ENCODE measurements at regions not wholly inside any gene's neighbourhood (a gene's known extent, or its start where the extent isn't known, plus 50 kb on each side); places are given as distances from the start of the nearest gene placed in this dataset.

DNA sequence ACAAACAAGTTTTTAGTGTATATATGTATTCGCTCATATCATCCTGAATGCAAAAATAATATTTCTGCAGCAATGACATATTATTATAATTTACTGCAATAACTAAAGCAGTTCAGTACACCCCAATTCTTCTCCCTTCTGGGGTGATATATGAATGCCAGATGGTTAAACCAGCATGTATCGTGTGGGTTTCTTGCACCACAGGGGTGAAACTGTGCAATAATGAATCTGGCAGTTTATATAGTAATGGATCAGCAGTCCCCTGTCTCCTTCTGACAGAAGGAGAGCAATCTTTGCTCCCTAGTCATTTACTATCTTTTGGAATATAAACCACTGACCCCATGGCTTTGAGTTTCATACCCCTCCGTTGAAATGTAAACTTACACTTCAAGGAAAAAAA, 228.6 kb upstream of the KLHL1 start:
- Mint-ChIP-seq H3K4me1 (no peaks in the 10 kb centered on the region), H3K36me3 (ENCODE audit: low read depth) (no peaks in the 10 kb centered on the region), H3K27ac (no peak overlapping the region), H3K9me3 (ENCODE audit: low read depth) (peaks cover 13% of the 10 kb centered on the region), H3K27me3 (no peaks in the 10 kb centered on the region), H3K4me3 (no peak overlapping the region)
- DNase-seq (no peak), ATAC-seq (no peak)
- ChIA-PET CTCF (no interaction called here), POLR2A (no interaction called here)
- intact Hi-C loops (cut with DNase I, micrococcal nuclease) = no loop called here

GRCh38 chr13:70333752-70334151, 225.5 kb upstream of the KLHL1 start:
- Mint-ChIP-seq H3K4me1 (no peaks in the 10 kb centered on the region), H3K9me3 (ENCODE audit: low read depth) (peaks cover 7% of the 10 kb centered on the region), H3K4me3 (no peak overlapping the region), H3K36me3 (ENCODE audit: low read depth) (no peaks in the 10 kb centered on the region), H3K27me3 (no peaks in the 10 kb centered on the region), H3K27ac (no peak overlapping the region)
- ChIA-PET POLR2A (no interaction called here), CTCF (interaction anchor here (0.6 kb wide), 1 partner anchor 513 kb away, joined by 3 read pairs; no protein-coding TSS in a partner anchor)
- intact Hi-C loops (cut with DNase I, micrococcal nuclease) = no loop called here
- ATAC-seq (no peak), DNase-seq (no peak)

- H3K27ac Mint-ChIP-seq = no peak overlapping the region
- ATAC-seq (no peak), DNase-seq (no peak)
- H3K4me1 Mint-ChIP-seq = no peaks in the 10 kb centered on the region
- intact Hi-C loops (cut with DNase I, micrococcal nuclease) = no loop called here
- H3K27me3 Mint-ChIP-seq = no peaks in the 10 kb centered on the region
- H3K36me3 Mint-ChIP-seq (ENCODE audit: low read depth) = no peaks in the 10 kb centered on the region
- POLR2A ChIA-PET = no interaction called here
- peaks cover 2% of the 10 kb centered on the region for H3K9me3 Mint-ChIP-seq (ENCODE audit: low read depth)
- H3K4me3 Mint-ChIP-seq = no peak overlapping the region
- CTCF ChIA-PET = interaction anchor here (1.1 kb wide), 1 partner anchor 161 kb away, joined by 3 read pairs; no protein-coding TSS in a partner anchor
These were observed 222.6 kb upstream of the KLHL1 start for GRCh38 chr13:70330697-70331361.

GRCh38 chr13:70324519-70324918, 216.3 kb upstream of the KLHL1 start:
- Mint-ChIP-seq H3K27me3 (no peaks in the 10 kb centered on the region), H3K4me3 (no peak overlapping the region), H3K27ac (no peak overlapping the region), H3K36me3 (ENCODE audit: low read depth) (no peaks in the 10 kb centered on the region), H3K4me1 (no peaks in the 10 kb centered on the region), H3K9me3 (ENCODE audit: low read depth) (peaks cover under 1% of the 10 kb centered on the region)
- DNase-seq (no peak), ATAC-seq (no peak)
- intact Hi-C loops (cut with DNase I, micrococcal nuclease) = no loop called here
- ChIA-PET CTCF (no interaction called here), POLR2A (no interaction called here)

DNA sequence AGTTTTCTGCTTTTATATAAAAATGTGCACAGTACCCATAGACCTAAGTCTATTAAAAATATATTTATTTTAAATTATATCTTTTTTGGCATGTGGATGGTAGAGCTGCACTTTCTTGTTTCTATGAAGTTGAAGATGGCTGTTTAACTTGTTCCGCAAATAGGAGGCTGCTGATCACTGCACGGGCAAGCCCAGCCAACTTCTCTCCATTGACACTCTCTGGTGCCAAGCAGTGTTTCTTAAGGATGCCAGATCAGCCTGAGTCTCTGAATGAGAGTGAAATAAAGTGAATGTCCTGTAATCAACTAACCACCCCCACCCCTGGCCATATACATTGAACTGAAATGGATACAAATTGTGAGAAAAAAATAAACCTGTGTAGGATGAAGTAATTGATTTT, 202.9 kb upstream of the KLHL1 start:
- Mint-ChIP-seq H3K4me3 (no peak overlapping the region), H3K4me1 (no peaks in the 10 kb centered on the region), H3K27me3 (no peaks in the 10 kb centered on the region), H3K36me3 (ENCODE audit: low read depth) (no peaks in the 10 kb centered on the region), H3K27ac (no peak overlapping the region), H3K9me3 (ENCODE audit: low read depth) (peaks cover 3% of the 10 kb centered on the region)
- intact Hi-C loops (cut with DNase I, micrococcal nuclease) = no loop called here
- POLR2A ChIA-PET = no interaction called here
- ATAC-seq (no peak), DNase-seq (no peak)
- CTCF ChIA-PET = interaction anchor here (1.0 kb wide), 1 partner anchor 213 kb away, joined by 3 read pairs; no protein-coding TSS in a partner anchor

- no peaks in the 10 kb centered on the region for H3K27me3 Mint-ChIP-seq
- DNase-seq (no peak), ATAC-seq (no peak)
- intact Hi-C loops (cut with DNase I, micrococcal nuclease) = no loop called here
- ChIA-PET POLR2A (no interaction called here), CTCF (interaction anchor here (1.0 kb wide), 1 partner anchor 213 kb away, joined by 3 read pairs; no protein-coding TSS in a partner anchor)
- H3K4me3 Mint-ChIP-seq = no peak overlapping the region
- peaks cover 3% of the 10 kb centered on the region for H3K9me3 Mint-ChIP-seq (ENCODE audit: low read depth)
- no peaks in the 10 kb centered on the region for H3K36me3 Mint-ChIP-seq (ENCODE audit: low read depth)
- H3K27ac Mint-ChIP-seq = no peak overlapping the region
- no peaks in the 10 kb centered on the region for H3K4me1 Mint-ChIP-seq
These were observed 202.3 kb upstream of the KLHL1 start for GRCh38 chr13:70310396-70311119.

DNA sequence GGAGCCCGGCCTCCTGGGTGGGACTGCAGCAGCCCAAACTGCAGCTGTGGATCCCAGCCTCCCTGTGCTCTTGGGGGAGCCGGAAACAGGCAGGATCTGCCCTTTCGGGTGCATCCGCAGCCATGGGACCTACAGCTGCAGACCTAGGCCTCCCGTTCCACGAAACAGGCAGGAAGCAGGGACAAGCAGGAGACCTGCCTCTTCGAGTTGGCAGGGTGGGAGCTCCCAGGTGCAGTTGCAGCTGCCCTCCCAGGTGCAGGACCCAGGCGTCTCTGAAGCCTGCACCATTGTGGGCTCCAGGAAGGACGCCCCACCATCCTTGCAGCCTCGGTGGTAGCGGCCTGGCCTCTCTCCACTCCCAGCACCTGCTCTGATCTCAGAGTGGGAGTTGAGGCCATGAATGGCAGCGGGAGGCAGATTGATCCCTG, 189.0 kb upstream of the KLHL1 start:
- no peak for ATAC-seq
- Mint-ChIP-seq H3K27ac (no peak overlapping the region), H3K27me3 (no peaks in the 10 kb centered on the region), H3K9me3 (ENCODE audit: low read depth) (peaks cover 22% of the 10 kb centered on the region), H3K36me3 (ENCODE audit: low read depth) (no peaks in the 10 kb centered on the region), H3K4me3 (no peak overlapping the region), H3K4me1 (no peaks in the 10 kb centered on the region)
- POLR2A ChIA-PET = no interaction called here
- CTCF ChIA-PET = no interaction called here
- intact Hi-C loops (cut with DNase I, micrococcal nuclease) = no loop called here
- no peak for DNase-seq

DNA sequence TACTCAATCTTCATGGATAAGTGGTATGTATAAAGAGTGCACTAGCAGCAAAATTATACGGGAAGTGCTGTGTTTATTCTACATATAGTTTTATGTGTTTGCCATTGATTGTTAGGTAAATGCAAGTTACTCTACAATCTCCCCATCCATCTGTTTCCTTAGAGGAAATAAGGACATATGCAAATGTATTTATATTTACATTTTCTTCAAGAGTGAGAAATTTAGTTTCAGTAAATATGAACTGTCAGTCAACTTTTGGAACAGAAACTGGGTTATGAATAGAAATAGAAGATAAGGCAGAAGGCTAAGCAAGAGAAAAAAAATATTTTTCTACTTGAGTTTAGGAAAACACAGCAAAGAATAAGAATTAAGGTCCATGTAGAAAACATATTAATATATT, 176.1 kb upstream of the KLHL1 start:
- Mint-ChIP-seq H3K9me3 (ENCODE audit: low read depth) (peaks cover 15% of the 10 kb centered on the region), H3K4me1 (no peaks in the 10 kb centered on the region), H3K4me3 (no peak overlapping the region), H3K27me3 (no peaks in the 10 kb centered on the region), H3K27ac (no peak overlapping the region), H3K36me3 (ENCODE audit: low read depth) (no peaks in the 10 kb centered on the region)
- DNase-seq = no peak
- ATAC-seq = no peak
- ChIA-PET POLR2A (no interaction called here), CTCF (no interaction called here)
- intact Hi-C loops (cut with DNase I, micrococcal nuclease) = no loop called here

- Mint-ChIP-seq H3K36me3 (ENCODE audit: low read depth) (no peaks in the 10 kb centered on the region), H3K4me3 (no peak overlapping the region), H3K4me1 (no peaks in the 10 kb centered on the region), H3K27ac (no peak overlapping the region), H3K9me3 (ENCODE audit: low read depth) (peaks cover 3% of the 10 kb centered on the region), H3K27me3 (no peaks in the 10 kb centered on the region)
- CTCF ChIA-PET = no interaction called here
- no peak for DNase-seq
- POLR2A ChIA-PET = no interaction called here
- ATAC-seq = no peak
- intact Hi-C loops (cut with DNase I, micrococcal nuclease) = no loop called here
These were observed 167.6 kb upstream of the KLHL1 start for GRCh38 chr13:70275841-70276240.

DNA sequence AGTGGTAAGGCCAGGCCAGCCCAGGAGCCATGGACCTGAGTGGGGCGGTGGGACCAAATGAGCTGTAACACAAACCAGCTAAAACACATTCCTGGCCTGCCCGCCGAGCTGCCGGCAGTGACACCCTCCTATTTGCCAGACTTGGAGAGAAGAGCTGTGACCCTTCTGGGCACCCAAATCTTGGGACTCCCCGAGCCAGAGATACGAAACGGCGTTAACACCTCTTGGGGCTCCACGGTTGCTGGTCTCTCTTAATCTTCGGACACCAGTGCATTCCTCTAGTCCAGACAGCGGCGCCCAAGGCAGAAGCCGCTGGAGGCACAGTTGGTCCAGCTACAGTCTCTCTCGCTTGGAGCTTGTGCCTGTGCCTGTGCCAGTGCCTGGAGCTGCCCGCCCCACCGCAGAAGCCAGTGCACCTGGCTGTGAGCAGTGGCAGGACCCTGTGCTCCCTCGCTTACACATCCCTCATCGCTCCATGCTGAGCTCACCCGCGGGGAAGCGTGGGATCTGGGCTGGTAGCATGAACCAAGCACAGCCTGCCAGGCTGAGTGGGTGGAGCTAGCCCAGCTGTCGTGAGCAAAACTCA, 147.2 kb upstream of the KLHL1 start:
- Mint-ChIP-seq H3K4me1 (no peaks in the 10 kb centered on the region), H3K27ac (no peak overlapping the region), H3K4me3 (no peak overlapping the region), H3K9me3 (ENCODE audit: low read depth) (peaks cover 8% of the 10 kb centered on the region), H3K36me3 (ENCODE audit: low read depth) (no peaks in the 10 kb centered on the region), H3K27me3 (no peaks in the 10 kb centered on the region)
- ChIA-PET CTCF (no interaction called here), POLR2A (no interaction called here)
- intact Hi-C loops (cut with DNase I, micrococcal nuclease) = no loop called here
- DNase-seq (no peak), ATAC-seq (no peak)

DNA sequence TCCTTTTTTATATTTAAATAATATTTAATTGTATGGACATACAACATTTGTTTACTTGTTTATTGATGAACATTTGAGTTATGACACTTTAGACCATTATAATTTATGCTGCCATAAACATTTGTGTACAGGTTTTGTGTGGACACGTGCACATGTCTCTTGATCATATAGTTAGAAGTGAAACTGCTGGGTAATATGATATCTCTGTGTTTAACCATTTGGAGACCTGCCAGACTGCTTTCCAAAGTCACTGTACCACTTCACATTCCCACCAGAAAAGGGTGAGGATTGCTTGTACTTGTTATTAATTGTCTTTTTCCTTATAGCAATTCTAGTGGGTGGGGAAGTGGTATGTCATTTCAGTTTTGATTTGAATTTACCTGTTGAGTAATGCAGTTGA, 145.6 kb upstream of the KLHL1 start:
- no peak for ATAC-seq
- ChIA-PET CTCF (no interaction called here), POLR2A (no interaction called here)
- Mint-ChIP-seq H3K36me3 (ENCODE audit: low read depth) (no peaks in the 10 kb centered on the region), H3K4me1 (no peaks in the 10 kb centered on the region), H3K9me3 (ENCODE audit: low read depth) (peaks cover 12% of the 10 kb centered on the region), H3K4me3 (no peak overlapping the region), H3K27me3 (no peaks in the 10 kb centered on the region), H3K27ac (no peak overlapping the region)
- no peak for DNase-seq
- intact Hi-C loops (cut with DNase I, micrococcal nuclease) = no loop called here

- intact Hi-C loops (cut with DNase I, micrococcal nuclease) = no loop called here
- H3K4me1 Mint-ChIP-seq = no peaks in the 10 kb centered on the region
- CTCF ChIA-PET = no interaction called here
These were observed 145.2 kb upstream of the KLHL1 start for GRCh38 chr13:70253411-70253810.

More at GRCh38 chr13:70253411-70253810, 145.2 kb upstream of the KLHL1 start:
- POLR2A ChIA-PET = no interaction called here
- no peak for ATAC-seq
- Mint-ChIP-seq H3K9me3 (ENCODE audit: low read depth) (peaks cover 12% of the 10 kb centered on the region), H3K27ac (no peak overlapping the region), H3K36me3 (ENCODE audit: low read depth) (no peaks in the 10 kb centered on the region), H3K27me3 (no peaks in the 10 kb centered on the region), H3K4me3 (no peak overlapping the region)
- DNase-seq = no peak
